IMR-90 (cell line): ENCODE measurements at regions not wholly inside any gene's neighbourhood (a gene's known extent, or its start where the extent isn't known, plus 50 kb on each side); places are given as distances from the start of the nearest gene placed in this dataset.

Source experiments
- ATAC-seq: fragments of 200-7000 bp; cut with Tn5 transposase; 2 replicates; pipeline ENCODE4 v1.9.1; 2020; ENCODE audit warnings: low read depth, mild to moderate bottlenecking, moderate library complexity
- BruUV-seq: library from RNA; stranded (reverse); fragments of 400-500 nt; replicated peaks from 2 replicates; lab custom pipeline; 2021; lab: Mats Ljungman, UMichigan
- CTCF ChIA-PET: fragments of 300-600 bp; formaldehyde crosslinking; extraction: SDS; loops from one replicate; lab custom pipeline; 2021; ENCODE audit warnings: antibody characterized with exemption; lab: Yijun Ruan, JAX
- POLR2A ChIA-PET: fragments of 300-600 bp; sonication (Branson Sonifier 250); formaldehyde crosslinking; loops from one replicate; lab custom pipeline; 2022; ENCODE audit warnings: antibody characterized with exemption; ENCODE audit not compliant: unreplicated experiment; lab: Charles Lee
- DNase-seq: peaks from one replicate; pipeline ENCODE4 v3.0.0; 2013
- H2AFZ ChIP-seq: replicated peaks from 2 replicates; pipeline ENCODE3; 2013; ENCODE audit warnings: low read length, mild to moderate bottlenecking; ENCODE audit not compliant: poor library complexity
- H2AK5ac ChIP-seq: 2 replicates; pipeline ENCODE4 v1.6.1; 2013; ENCODE audit warnings: low read depth, low read length, inconsistent platforms
- H2AK9ac ChIP-seq: replicated peaks from 2 replicates; pipeline ENCODE3; 2013; ENCODE audit warnings: mild to moderate bottlenecking, low read depth, low read length, moderate library complexity; ENCODE audit not compliant: poor library complexity
- H2BK120ac ChIP-seq: 2 replicates; pipeline ENCODE4 v1.6.1; 2013; ENCODE audit warnings: low read depth, low read length, inconsistent platforms
- H2BK15ac ChIP-seq: 3 replicates; pipeline ENCODE4 v1.6.1; 2013; ENCODE audit warnings: low read depth, low read length, inconsistent platforms
- H2BK20ac ChIP-seq: 2 replicates; pipeline ENCODE4 v1.6.1; 2013; ENCODE audit warnings: low read depth, mild to moderate bottlenecking, inconsistent platforms, low read length, moderate library complexity
- H2BK5ac ChIP-seq: 2 replicates; pipeline ENCODE4 v1.6.1; 2013; ENCODE audit warnings: mild to moderate bottlenecking, low read depth, low read length, inconsistent platforms; ENCODE audit not compliant: poor library complexity, severe bottlenecking
- H3K14ac ChIP-seq: replicated peaks from 2 replicates; pipeline ENCODE4 v1.6.1; 2013; ENCODE audit warnings: low read depth, low read length, inconsistent platforms
- H3K18ac ChIP-seq: 2 replicates; pipeline ENCODE4 v1.6.1; 2013; ENCODE audit warnings: low read depth, low read length, control low read depth
- H3K23ac ChIP-seq: 2 replicates; pipeline ENCODE4 v1.6.1; 2013; ENCODE audit warnings: low read depth, low read length, inconsistent platforms
- H3K27ac ChIP-seq: 2 replicates; pipeline ENCODE4 v1.5.1; 2013; ENCODE audit warnings: mild to moderate bottlenecking, control low read depth, low read length; ENCODE audit not compliant: insufficient read depth
- H3K27me3 ChIP-seq: 2 replicates; pipeline ENCODE4 v1.6.1; 2013; ENCODE audit warnings: low read length; ENCODE audit not compliant: control insufficient read depth, insufficient read depth
- H3K36me3 ChIP-seq: 2 replicates; pipeline ENCODE4 v1.6.1; 2013; ENCODE audit warnings: low read length, mixed read lengths; ENCODE audit not compliant: control insufficient read depth, insufficient read depth
- H3K4ac ChIP-seq: 2 replicates; pipeline ENCODE4 v1.6.1; 2013; ENCODE audit warnings: low read depth, low read length, inconsistent platforms
- H3K4me1 ChIP-seq: 2 replicates; pipeline ENCODE4 v1.6.1; 2013; ENCODE audit warnings: low read length, mixed read lengths; ENCODE audit not compliant: control insufficient read depth, insufficient read depth
- H3K4me2 ChIP-seq: 2 replicates; pipeline ENCODE4 v1.6.1; 2013; ENCODE audit warnings: low read depth, mild to moderate bottlenecking, control low read depth, low read length, moderate library complexity
- H3K4me3 ChIP-seq: 2 replicates; pipeline ENCODE4 v1.5.1; 2013; ENCODE audit warnings: low read depth, mild to moderate bottlenecking, control low read depth, low read length, moderate library complexity; ENCODE audit not compliant: insufficient read depth
- H3K56ac ChIP-seq: 2 replicates; pipeline ENCODE4 v1.6.1; 2013; ENCODE audit warnings: low read length, inconsistent platforms; ENCODE audit not compliant: insufficient read depth; ENCODE audit errors: extremely low read depth
- H3K79me1 ChIP-seq, 2 experiments: 2 replicates each; pipeline ENCODE4 v1.6.1; 2013; ENCODE audit warnings: low read length in 2 of 2, inconsistent platforms in 1 of 2, low read depth in 1 of 2
- H3K9ac ChIP-seq: 2 replicates; pipeline ENCODE4 v1.6.1; 2013; ENCODE audit warnings: low read depth, low read length, control low read depth
- H3K9me1 ChIP-seq: 2 replicates; pipeline ENCODE4 v1.6.1; 2013; ENCODE audit warnings: low read length, inconsistent platforms; ENCODE audit not compliant: insufficient read depth
- H3K9me3 ChIP-seq: 2 replicates; pipeline ENCODE4 v1.6.1; 2013; ENCODE audit warnings: low read length; ENCODE audit not compliant: control insufficient read depth, insufficient read depth
- H4K20me1 ChIP-seq: 2 replicates; pipeline ENCODE4 v1.6.1; 2013; ENCODE audit warnings: low read length, inconsistent platforms; ENCODE audit not compliant: insufficient read depth
- H4K5ac ChIP-seq: 2 replicates; pipeline ENCODE4 v1.6.1; 2013; ENCODE audit warnings: mild to moderate bottlenecking, low read depth, low read length, control low read depth
- H4K8ac ChIP-seq, 2 experiments: 2 replicates each; pipeline ENCODE4 v1.6.1; 2013; ENCODE audit warnings: low read depth in 2 of 2, low read length in 2 of 2, control low read depth in 1 of 2, inconsistent platforms in 1 of 2
- H4K91ac ChIP-seq: 2 replicates; pipeline ENCODE4 v1.6.1; 2013; ENCODE audit warnings: low read depth, low read length, inconsistent platforms; ENCODE audit not compliant: insufficient read depth
- BHLHE40 ChIP-seq: fragments of 150-350 bp; IDR thresholded peaks from 2 replicates; pipeline ENCODE4 v1.6.1; 2016; ENCODE audit warnings: mild to moderate bottlenecking, low read depth, low read length
- CHD1 ChIP-seq: IDR thresholded peaks from 2 replicates; pipeline ENCODE4 v1.6.1; 2012; ENCODE audit warnings: low read depth, low read length, improper control_type of control experiment
- WGBS, 2 experiments: methylation state at CpG; one replicate each; pipeline versions ENCODE4 v1.1.5 to v1.1.7; 2013; ENCODE audit warnings: missing lambda C conversion rate in 2 of 2; ENCODE audit not compliant: insufficient read length in 1 of 2; ENCODE audit errors: extremely low coverage in 2 of 2; 5-methylcytosine and 5-hydroxymethylcytosine counted together
- dilution Hi-C: fragments of 300-500 bp; cut with HindIII; formaldehyde crosslinking; loops from one replicate; pipeline ENCODE4 v1.14.3; 2018; ENCODE audit warnings: low sequenced_read_pairs; ENCODE audit not compliant: unreplicated experiment
- in situ Hi-C: fragments of 300-500 bp; cut with MboI; formaldehyde crosslinking; loops from 3 replicates; pipeline ENCODE4 v1.14.3; 2019; ENCODE audit warnings: low sequenced_read_pairs, inconsistent platforms, mixed read lengths
- intact Hi-C: fragments of 100-400 bp; cut with micrococcal nuclease; formaldehyde crosslinking; loops from 2 replicates; pipeline ENCODE4 v1.10.0; 2022

- Histone ChIP-seq H2BK5ac (no peak overlapping the region), H3K4me3 (no peak overlapping the region), H3K9ac (no peak overlapping the region), H3K56ac (no peak overlapping the region), H4K5ac (no peak overlapping the region), H3K23ac (no peak overlapping the region), H3K18ac (no peak overlapping the region), H3K79me1 (no peaks in the 10 kb centered on the region), H3K4ac (no peak overlapping the region), H2AK5ac (no peak overlapping the region), H2AK9ac (no peak overlapping the region), H3K9me1 (no peaks in the 10 kb centered on the region), H2BK20ac (no peak overlapping the region), H4K20me1 (no peaks in the 10 kb centered on the region), H3K27ac (no peak overlapping the region), H3K14ac (no peak overlapping the region), H3K27me3 (no peaks in the 10 kb centered on the region), H2BK120ac (no peak overlapping the region), H2BK15ac (no peak overlapping the region), H3K4me1 (no peaks in the 10 kb centered on the region), H4K8ac (no peak overlapping the region), H3K4me2 (no peak overlapping the region), H3K36me3 (no peaks in the 10 kb centered on the region), H2AFZ (no peak overlapping the region), H3K9me3 (peaks cover 8% of the 10 kb centered on the region; the same call in 1 of the 2 replicates), H4K91ac (no peak overlapping the region)
- ChIA-PET POLR2A (no interaction called here), CTCF (no interaction called here)
- intact Hi-C loops, result loop anchor here (2.0 to 5.0 kb wide), 2 partner anchors 934 to 992 kb away; no protein-coding TSS in a partner anchor
- TF ChIP-seq CHD1, result no peak
- no peak for TF ChIP-seq BHLHE40
- no peak for ATAC-seq
- in situ Hi-C loops, result no loop called here
- dilution Hi-C loops, result no loop called here
- no CpG with 5 or more reads among the region's 9 CpGs for WGBS, 2 experiments
- DNase-seq, result no peak
- BruUV-seq, result no TSS peak
Observed at GRCh38 chr1:14113271-14113670, 413.3 kb downstream of the PRDM2 start.
